ENCODE measurements at regions not wholly inside any gene's neighbourhood (a gene's known extent, or its start where the extent isn't known, plus 50 kb on each side); places are given as distances from the start of the nearest gene placed in this dataset.

DNA sequence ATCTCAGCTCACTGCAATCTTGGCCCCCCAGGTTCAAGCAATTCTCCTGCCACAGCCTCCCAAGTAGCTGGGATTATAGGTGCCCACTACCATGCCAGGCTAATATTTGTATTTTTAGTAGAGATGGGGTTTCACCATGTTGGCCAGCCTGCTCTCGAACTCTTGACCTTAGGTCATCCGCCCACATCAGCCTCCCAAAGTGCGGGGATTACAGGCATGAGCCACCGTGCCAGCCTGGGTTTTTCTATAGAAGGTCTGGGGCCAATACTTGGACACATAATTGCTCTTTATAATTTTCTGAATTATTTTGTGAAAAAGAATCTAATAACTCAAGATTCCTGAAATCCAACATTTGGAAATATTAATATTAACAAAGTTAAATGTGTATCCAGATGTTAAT is 1267.7 kb upstream of the ADGRL4 start:
- Histone ChIP-seq H3K4me1 (ENCODE audit: control insufficient read depth, low read depth, low read length) (peaks cover 4% of the 10 kb centered on the region), H3K27ac (ENCODE audit: low read length) (no peak overlapping the region), H3K4me3 (ENCODE audit: low read length) (no peak overlapping the region), H3K9me3 (ENCODE audit: control insufficient read depth, low read depth, low read length) (no peaks in the 10 kb centered on the region), H3K27me3 (ENCODE audit: control insufficient read depth, insufficient read depth, low read length) (no peaks in the 10 kb centered on the region), H3K36me3 (ENCODE audit: control insufficient read depth, low read depth, low read length) (no peaks in the 10 kb centered on the region), H3K9ac (ENCODE audit: low read length) (no peak overlapping the region)

DNA sequence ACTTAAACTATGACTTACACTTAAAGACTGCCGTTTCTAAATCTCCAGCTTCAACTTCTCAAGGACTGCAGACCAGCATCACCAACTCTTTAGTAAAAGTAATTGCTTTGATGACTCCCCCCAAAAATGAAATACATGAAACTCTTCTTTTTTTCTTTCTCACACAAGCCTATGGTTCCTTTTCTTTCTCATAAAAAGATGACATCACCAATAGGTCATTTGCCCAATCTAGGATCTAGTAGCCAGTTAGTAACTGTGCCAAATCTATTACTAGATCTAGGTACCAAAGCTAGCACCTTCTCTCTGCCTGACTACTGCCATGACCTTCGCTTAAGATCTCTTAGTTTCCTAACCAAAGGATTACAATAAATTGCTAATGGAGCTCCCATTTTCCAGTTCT is 1266.0 kb upstream of the ADGRL4 start:
- H3K9me3 ChIP-seq (ENCODE audit: control insufficient read depth, low read depth, low read length), result no peaks in the 10 kb centered on the region
- H3K36me3 ChIP-seq (ENCODE audit: control insufficient read depth, low read depth, low read length), result no peaks in the 10 kb centered on the region
- no peak overlapping the region for H3K9ac ChIP-seq (ENCODE audit: low read length)
- H3K27ac ChIP-seq (ENCODE audit: low read length), result no peak overlapping the region
- no peaks in the 10 kb centered on the region for H3K27me3 ChIP-seq (ENCODE audit: control insufficient read depth, insufficient read depth, low read length)
- H3K4me1 ChIP-seq (ENCODE audit: control insufficient read depth, low read depth, low read length), result peaks cover 4% of the 10 kb centered on the region
- no peak overlapping the region for H3K4me3 ChIP-seq (ENCODE audit: low read length)

DNA sequence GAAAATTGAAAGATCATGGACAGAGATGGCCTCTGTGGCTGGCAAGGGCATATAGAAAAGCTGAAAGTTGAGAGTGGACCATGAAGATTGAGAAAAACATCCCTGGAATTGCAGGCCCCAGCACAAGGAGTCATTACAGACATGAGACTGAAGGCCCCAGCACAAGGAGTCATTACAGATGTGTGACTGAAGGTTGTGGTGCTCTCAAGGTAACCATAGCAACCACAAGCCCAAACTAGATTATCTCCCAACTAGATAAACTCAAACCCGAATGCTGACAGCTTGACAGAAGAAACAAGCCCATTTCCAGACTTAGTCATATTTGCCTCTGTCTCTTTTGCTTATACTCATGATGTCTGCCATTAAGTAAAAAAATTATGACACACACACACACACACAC is 1252.1 kb upstream of the ADGRL4 start:
- Histone ChIP-seq H3K27me3 (ENCODE audit: control insufficient read depth, insufficient read depth, low read length) (no peaks in the 10 kb centered on the region), H3K36me3 (ENCODE audit: control insufficient read depth, low read depth, low read length) (no peaks in the 10 kb centered on the region), H3K9ac (ENCODE audit: low read length) (no peak overlapping the region), H3K9me3 (ENCODE audit: control insufficient read depth, low read depth, low read length) (no peaks in the 10 kb centered on the region), H3K27ac (ENCODE audit: low read length) (no peak overlapping the region), H3K4me1 (ENCODE audit: control insufficient read depth, low read depth, low read length) (no peaks in the 10 kb centered on the region), H3K4me3 (ENCODE audit: low read length) (no peak overlapping the region)

DNA sequence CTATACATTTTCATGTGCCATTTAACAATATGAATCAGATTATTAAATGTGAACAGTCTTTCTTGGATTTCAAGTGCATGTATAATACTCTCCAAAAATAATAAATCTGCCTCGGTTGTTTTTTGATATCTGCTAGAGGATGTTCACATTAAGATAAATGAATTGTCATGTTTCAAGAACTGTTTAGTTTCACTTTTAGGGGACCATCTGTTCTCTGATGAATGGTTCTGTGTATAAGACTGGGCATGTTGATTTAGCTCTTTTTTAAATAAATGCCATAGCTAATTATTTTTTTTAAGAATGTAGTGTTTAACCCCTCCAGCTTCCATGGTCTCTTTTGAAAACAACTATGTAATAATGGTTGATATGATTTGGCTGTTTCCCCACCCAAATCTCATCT is 1245.1 kb upstream of the ADGRL4 start:
- no peak overlapping the region for H3K9ac ChIP-seq (ENCODE audit: low read length)
- no peak overlapping the region for H3K27ac ChIP-seq (ENCODE audit: low read length)
- no peaks in the 10 kb centered on the region for H3K9me3 ChIP-seq (ENCODE audit: control insufficient read depth, low read depth, low read length)
- H3K36me3 ChIP-seq (ENCODE audit: control insufficient read depth, low read depth, low read length), result no peaks in the 10 kb centered on the region
- H3K4me1 ChIP-seq (ENCODE audit: control insufficient read depth, low read depth, low read length), result no peaks in the 10 kb centered on the region
- no peaks in the 10 kb centered on the region for H3K27me3 ChIP-seq (ENCODE audit: control insufficient read depth, insufficient read depth, low read length)
- no peak overlapping the region for H3K4me3 ChIP-seq (ENCODE audit: low read length)

DNA sequence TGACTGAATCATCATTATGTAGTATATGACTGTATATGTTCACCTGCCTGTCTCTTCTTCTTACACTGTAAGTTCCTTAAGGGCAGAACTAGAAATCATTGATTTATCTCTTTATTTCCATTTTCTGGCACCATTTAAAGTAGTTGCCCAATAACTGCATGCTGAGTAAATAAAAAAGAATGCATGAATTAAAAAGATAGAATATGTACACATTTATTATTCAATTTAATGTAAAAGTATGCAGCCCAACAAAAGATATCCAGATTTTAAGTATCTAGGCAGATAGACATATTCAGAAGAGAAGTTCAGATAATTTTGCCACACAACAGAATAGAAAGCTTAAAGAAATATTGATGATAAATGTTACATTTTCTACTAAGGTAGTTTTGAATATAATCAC is 1244.6 kb upstream of the ADGRL4 start:
- Histone ChIP-seq H3K9ac (ENCODE audit: low read length) (no peak overlapping the region), H3K4me3 (ENCODE audit: low read length) (no peak overlapping the region), H3K4me1 (ENCODE audit: control insufficient read depth, low read depth, low read length) (no peaks in the 10 kb centered on the region), H3K36me3 (ENCODE audit: control insufficient read depth, low read depth, low read length) (no peaks in the 10 kb centered on the region), H3K9me3 (ENCODE audit: control insufficient read depth, low read depth, low read length) (no peaks in the 10 kb centered on the region), H3K27me3 (ENCODE audit: control insufficient read depth, insufficient read depth, low read length) (no peaks in the 10 kb centered on the region), H3K27ac (ENCODE audit: low read length) (no peak overlapping the region)

DNA sequence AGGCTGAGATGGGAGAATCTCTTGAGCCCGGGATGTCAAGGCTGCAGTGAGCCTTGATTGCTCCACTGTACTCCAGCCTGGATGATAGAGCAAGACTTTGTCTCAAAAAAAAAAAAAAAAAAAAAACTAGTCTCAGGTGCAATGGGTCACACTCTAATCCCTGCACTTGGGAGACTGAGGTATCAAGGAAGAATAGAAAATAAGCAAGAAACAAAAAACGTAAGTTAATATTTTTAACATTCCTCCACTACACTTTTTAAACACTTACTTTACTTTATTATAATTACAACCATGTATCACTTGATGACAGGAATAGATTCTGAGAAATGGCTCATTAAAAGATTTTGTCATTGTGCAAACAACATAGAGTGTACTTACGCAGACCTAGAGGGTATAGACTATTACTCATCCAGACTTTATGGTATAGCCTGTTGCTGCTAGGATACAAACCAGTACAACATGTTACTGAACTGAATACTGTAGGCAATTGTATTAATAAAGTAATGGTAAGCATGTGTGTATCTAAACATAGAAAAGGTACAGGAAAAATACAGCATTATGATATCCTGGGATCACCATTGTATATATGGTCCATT is 1244.1 kb upstream of the ADGRL4 start:
- Histone ChIP-seq H3K4me1 (ENCODE audit: control insufficient read depth, low read depth, low read length) (no peaks in the 10 kb centered on the region), H3K4me3 (ENCODE audit: low read length) (no peak overlapping the region), H3K9me3 (ENCODE audit: control insufficient read depth, low read depth, low read length) (no peaks in the 10 kb centered on the region), H3K27ac (ENCODE audit: low read length) (no peak overlapping the region), H3K27me3 (ENCODE audit: control insufficient read depth, insufficient read depth, low read length) (no peaks in the 10 kb centered on the region), H3K9ac (ENCODE audit: low read length) (no peak overlapping the region), H3K36me3 (ENCODE audit: control insufficient read depth, low read depth, low read length) (no peaks in the 10 kb centered on the region)

DNA sequence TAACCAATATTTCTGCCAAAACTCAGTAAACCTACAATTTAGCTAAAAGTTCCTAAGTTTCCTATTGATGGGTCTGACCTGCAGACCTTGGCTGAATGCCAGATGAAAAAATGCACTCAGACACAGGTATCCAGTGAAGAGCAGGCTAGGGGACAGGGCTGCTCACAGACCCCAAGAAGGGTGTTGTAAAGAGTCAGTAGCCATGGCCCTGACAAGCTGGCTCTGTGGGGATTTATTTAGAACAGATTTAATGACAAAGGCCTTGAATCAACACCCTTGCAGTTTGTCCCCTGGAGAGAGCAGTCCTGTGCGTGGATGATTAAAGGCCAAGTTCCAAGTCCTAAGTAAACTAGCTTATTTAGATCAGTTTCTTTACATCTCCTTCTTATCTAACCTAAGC is 1243.2 kb upstream of the ADGRL4 start:
- H3K4me1 ChIP-seq (ENCODE audit: control insufficient read depth, low read depth, low read length), result no peaks in the 10 kb centered on the region
- no peak overlapping the region for H3K4me3 ChIP-seq (ENCODE audit: low read length)
- H3K36me3 ChIP-seq (ENCODE audit: control insufficient read depth, low read depth, low read length), result no peaks in the 10 kb centered on the region
- H3K9ac ChIP-seq (ENCODE audit: low read length), result no peak overlapping the region
- H3K9me3 ChIP-seq (ENCODE audit: control insufficient read depth, low read depth, low read length), result no peaks in the 10 kb centered on the region
- H3K27me3 ChIP-seq (ENCODE audit: control insufficient read depth, insufficient read depth, low read length), result no peaks in the 10 kb centered on the region
- no peak overlapping the region for H3K27ac ChIP-seq (ENCODE audit: low read length)

DNA sequence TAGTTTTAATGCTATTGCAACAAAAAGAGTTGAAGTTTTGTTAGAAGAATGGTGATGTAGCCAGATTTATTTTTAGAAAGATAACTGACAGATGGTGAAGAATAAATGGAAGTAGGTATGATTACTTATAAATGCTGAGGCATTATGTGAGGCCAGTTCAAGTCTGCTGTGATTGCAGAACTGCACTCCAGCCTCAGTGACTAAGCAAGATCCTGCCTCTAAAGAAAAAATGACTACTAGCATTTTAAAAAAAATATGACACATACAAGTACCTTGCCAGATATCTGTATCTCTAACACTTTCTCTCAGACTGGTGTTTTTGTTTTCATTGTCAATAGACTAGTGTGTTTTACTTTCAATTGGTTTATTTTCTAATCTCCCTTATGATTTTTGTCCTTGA is 1242.4 kb upstream of the ADGRL4 start:
- H3K9ac ChIP-seq (ENCODE audit: low read length), result no peak overlapping the region
- H3K36me3 ChIP-seq (ENCODE audit: control insufficient read depth, low read depth, low read length), result no peaks in the 10 kb centered on the region
- no peaks in the 10 kb centered on the region for H3K4me1 ChIP-seq (ENCODE audit: control insufficient read depth, low read depth, low read length)
- H3K9me3 ChIP-seq (ENCODE audit: control insufficient read depth, low read depth, low read length), result no peaks in the 10 kb centered on the region
- no peak overlapping the region for H3K27ac ChIP-seq (ENCODE audit: low read length)
- no peaks in the 10 kb centered on the region for H3K27me3 ChIP-seq (ENCODE audit: control insufficient read depth, insufficient read depth, low read length)
- H3K4me3 ChIP-seq (ENCODE audit: low read length), result no peak overlapping the region

DNA sequence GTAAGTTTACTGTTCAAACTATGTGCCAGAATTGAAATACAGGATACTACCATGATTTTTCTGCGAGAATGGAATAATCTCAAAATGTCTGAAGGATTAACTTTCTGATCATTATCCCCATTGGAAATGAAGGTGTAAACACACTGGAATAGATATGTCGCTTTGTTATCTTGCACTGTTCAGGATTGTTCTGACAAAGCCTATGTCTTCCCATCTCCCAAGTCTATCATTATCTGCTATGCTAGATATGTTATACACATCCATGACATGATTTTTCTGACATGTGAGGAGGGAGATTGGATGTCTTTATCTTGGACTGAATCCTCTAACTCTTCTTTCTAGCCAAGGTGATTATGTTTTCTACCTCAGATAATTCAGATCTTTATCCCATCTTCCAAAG is 1239.3 kb upstream of the ADGRL4 start:
- Histone ChIP-seq H3K36me3 (ENCODE audit: control insufficient read depth, low read depth, low read length) (no peaks in the 10 kb centered on the region), H3K4me1 (ENCODE audit: control insufficient read depth, low read depth, low read length) (no peaks in the 10 kb centered on the region), H3K4me3 (ENCODE audit: low read length) (no peak overlapping the region), H3K27me3 (ENCODE audit: control insufficient read depth, insufficient read depth, low read length) (no peaks in the 10 kb centered on the region), H3K9ac (ENCODE audit: low read length) (no peak overlapping the region), H3K9me3 (ENCODE audit: control insufficient read depth, low read depth, low read length) (no peaks in the 10 kb centered on the region), H3K27ac (ENCODE audit: low read length) (no peak overlapping the region)

DNA sequence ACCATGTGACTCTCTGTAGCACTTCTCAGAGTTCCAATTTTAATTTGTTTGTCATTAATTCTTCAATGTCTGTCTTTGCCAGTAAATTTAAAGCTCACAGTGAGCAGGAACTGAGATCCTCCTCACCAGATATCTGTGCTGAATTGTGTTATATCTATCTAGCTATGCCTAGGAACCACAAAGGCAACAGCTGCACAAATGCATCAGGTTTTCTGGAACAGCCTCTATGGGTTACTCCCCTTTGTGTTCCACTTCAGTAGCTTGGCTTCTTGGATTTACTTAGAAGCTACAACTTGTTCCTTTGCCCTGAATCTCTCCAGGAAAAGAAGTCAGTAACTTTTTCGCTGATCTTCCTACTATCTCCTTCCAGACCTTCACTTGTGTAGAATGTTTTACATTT is 1237.8 kb upstream of the ADGRL4 start:
- H3K36me3 ChIP-seq (ENCODE audit: control insufficient read depth, low read depth, low read length), result no peaks in the 10 kb centered on the region
- H3K4me3 ChIP-seq (ENCODE audit: low read length), result no peak overlapping the region
- H3K9me3 ChIP-seq (ENCODE audit: control insufficient read depth, low read depth, low read length), result no peaks in the 10 kb centered on the region
- no peak overlapping the region for H3K9ac ChIP-seq (ENCODE audit: low read length)
- H3K27me3 ChIP-seq (ENCODE audit: control insufficient read depth, insufficient read depth, low read length), result no peaks in the 10 kb centered on the region
- no peaks in the 10 kb centered on the region for H3K4me1 ChIP-seq (ENCODE audit: control insufficient read depth, low read depth, low read length)
- H3K27ac ChIP-seq (ENCODE audit: low read length), result no peak overlapping the region

DNA sequence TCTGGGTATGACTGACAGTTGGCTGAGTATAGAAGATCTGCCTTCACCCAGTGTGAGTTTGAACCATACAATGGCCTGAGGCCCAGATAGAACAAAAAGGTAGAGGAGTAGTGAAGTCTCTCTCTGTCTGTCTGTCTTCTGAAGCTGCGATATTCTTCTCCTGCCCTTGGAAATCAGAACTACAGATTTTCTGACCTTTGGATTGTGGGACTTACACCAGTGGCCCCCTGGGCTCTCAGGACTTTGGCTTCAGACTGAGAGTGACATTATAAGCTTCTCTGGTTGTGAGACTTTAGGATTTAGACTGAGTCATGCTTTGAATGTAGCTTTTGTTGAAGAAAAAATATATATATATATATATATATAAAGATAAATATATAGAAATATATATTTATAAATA is 1235.0 kb upstream of the ADGRL4 start:
- no peak overlapping the region for H3K9ac ChIP-seq (ENCODE audit: low read length)
- H3K9me3 ChIP-seq (ENCODE audit: control insufficient read depth, low read depth, low read length), result no peaks in the 10 kb centered on the region
- no peaks in the 10 kb centered on the region for H3K27me3 ChIP-seq (ENCODE audit: control insufficient read depth, insufficient read depth, low read length)
- no peak overlapping the region for H3K27ac ChIP-seq (ENCODE audit: low read length)
- H3K4me1 ChIP-seq (ENCODE audit: control insufficient read depth, low read depth, low read length), result no peaks in the 10 kb centered on the region
- H3K4me3 ChIP-seq (ENCODE audit: low read length), result no peak overlapping the region
- no peaks in the 10 kb centered on the region for H3K36me3 ChIP-seq (ENCODE audit: control insufficient read depth, low read depth, low read length)

DNA sequence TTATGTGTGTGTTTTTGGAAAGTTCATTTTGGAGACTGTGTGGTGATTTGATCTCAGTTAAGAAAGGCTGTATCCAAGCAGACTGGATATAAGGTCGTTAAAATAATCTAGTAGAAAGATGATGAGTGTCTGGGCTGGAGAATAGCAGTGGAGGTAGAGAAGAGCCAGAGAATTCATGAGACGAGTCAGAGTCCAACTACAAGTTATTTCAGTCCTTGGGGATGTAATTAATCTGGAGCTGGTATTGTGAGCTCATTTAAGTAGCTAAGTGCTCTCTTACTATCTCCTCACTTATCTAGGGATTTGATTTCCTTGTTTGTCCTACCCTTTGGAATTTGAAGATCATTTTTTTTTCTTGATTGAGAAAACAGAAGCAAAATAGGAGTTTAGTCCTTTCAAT is 1219.0 kb upstream of the ADGRL4 start:
- no peaks in the 10 kb centered on the region for H3K27me3 ChIP-seq (ENCODE audit: control insufficient read depth, insufficient read depth, low read length)
- no peak overlapping the region for H3K9ac ChIP-seq (ENCODE audit: low read length)
- no peaks in the 10 kb centered on the region for H3K9me3 ChIP-seq (ENCODE audit: control insufficient read depth, low read depth, low read length)
- H3K36me3 ChIP-seq (ENCODE audit: control insufficient read depth, low read depth, low read length), result no peaks in the 10 kb centered on the region
- H3K4me3 ChIP-seq (ENCODE audit: low read length), result no peak overlapping the region
- no peaks in the 10 kb centered on the region for H3K4me1 ChIP-seq (ENCODE audit: control insufficient read depth, low read depth, low read length)
- no peak overlapping the region for H3K27ac ChIP-seq (ENCODE audit: low read length)

All from iPS-18a (cell line).